ENCODE measurements at regions not wholly inside any gene's neighbourhood (a gene's known extent, or its start where the extent isn't known, plus 50 kb on each side); places are given as distances from the start of the nearest gene placed in this dataset.

DNA sequence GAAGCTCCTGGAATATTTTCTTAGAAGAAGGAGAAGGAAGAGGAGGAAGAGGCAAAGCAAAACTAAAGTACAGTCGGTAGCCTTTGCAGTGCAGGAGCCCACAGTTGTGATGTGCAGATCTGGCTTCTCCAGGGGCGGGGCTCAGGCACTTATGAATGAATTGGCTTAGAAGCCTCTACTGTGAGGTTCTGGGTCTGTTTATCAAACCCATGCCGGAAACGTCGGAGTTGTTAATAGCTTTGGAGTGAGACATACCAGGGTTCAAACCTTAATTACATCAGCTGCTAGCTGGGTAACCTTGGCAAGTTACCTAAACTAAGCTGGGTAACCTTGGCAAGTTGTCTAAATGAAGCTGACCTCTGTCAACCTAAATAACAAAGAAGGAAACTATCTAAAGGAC lies 89.3 kb upstream of the PITRM1 start:
- no peak for TF ChIP-seq POLR2A (IDR thresholded peaks at IDR 0.05; ENCODE audit: low read depth, low read length)
- TF ChIP-seq, protein P1, sequence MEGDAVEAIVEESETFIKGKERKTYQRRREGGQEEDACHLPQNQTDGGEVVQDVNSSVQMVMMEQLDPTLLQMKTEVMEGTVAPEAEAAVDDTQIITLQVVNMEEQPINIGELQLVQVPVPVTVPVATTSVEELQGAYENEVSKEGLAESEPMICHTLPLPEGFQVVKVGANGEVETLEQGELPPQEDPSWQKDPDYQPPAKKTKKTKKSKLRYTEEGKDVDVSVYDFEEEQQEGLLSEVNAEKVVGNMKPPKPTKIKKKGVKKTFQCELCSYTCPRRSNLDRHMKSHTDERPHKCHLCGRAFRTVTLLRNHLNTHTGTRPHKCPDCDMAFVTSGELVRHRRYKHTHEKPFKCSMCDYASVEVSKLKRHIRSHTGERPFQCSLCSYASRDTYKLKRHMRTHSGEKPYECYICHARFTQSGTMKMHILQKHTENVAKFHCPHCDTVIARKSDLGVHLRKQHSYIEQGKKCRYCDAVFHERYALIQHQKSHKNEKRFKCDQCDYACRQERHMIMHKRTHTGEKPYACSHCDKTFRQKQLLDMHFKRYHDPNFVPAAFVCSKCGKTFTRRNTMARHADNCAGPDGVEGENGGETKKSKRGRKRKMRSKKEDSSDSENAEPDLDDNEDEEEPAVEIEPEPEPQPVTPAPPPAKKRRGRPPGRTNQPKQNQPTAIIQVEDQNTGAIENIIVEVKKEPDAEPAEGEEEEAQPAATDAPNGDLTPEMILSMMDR (IDR thresholded peaks at IDR 0.05; ENCODE audit: extremely low read depth in 1 of 2, insufficient read depth in 1 of 2, low read depth in 1 of 2, low read length in 2 of 2), result no peak
- TF ChIP-seq MYC (IDR thresholded peaks at IDR 0.05; ENCODE audit: low read depth, low read length), result no peak
- TF ChIP-seq JUN (IDR thresholded peaks at IDR 0.05; ENCODE audit: borderline replicate concordance, insufficient read depth, insufficient read length, low read depth), result peak; percentile 4
- TF ChIP-seq GATA2 (IDR thresholded peaks at IDR 0.05; ENCODE audit: insufficient read depth, insufficient read length, low read depth, low read length), result no peak
- TF ChIP-seq POLR2AphosphoS5 (IDR thresholded peaks at IDR 0.05; ENCODE audit: insufficient read depth, low read depth, low read length), result no peak
- no peak for TF ChIP-seq EZH2 (IDR thresholded peaks at IDR 0.05; ENCODE audit: borderline replicate concordance, low read depth, low read length, severe bottlenecking)
- TF ChIP-seq, protein P2, sequence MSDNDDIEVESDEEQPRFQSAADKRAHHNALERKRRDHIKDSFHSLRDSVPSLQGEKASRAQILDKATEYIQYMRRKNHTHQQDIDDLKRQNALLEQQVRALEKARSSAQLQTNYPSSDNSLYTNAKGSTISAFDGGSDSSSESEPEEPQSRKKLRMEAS (IDR thresholded peaks at IDR 0.05; ENCODE audit: insufficient read depth, insufficient read length), result no peak
- TF ChIP-seq FOS (IDR thresholded peaks at IDR 0.05; ENCODE audit: borderline replicate concordance, insufficient read depth, low read length), result no peak
